Mesothelial cell of epicardium (in vitro differentiated cells): ENCODE measurements at regions not wholly inside any gene's neighbourhood (a gene's known extent, or its start where the extent isn't known, plus 50 kb on each side); places are given as distances from the start of the nearest gene placed in this dataset.
"Not testable (repeated sequence)": the region's sequence is repeated elsewhere in the genome, so short reads cannot be mapped to it uniquely, and the experiment has no call there.

Source experiments
- DNase-seq, 2 experiments: peaks; one replicate each; pipeline ENCODE4 v3.0.0; 2021; ENCODE audit warnings: low spot score in 2 of 2; ENCODE audit not compliant: unreplicated experiment in 2 of 2
- H3K27ac Mint-ChIP-seq: 2 replicates; pipeline ENCODE4 v1.8.0; 2021; ENCODE audit warnings: mixed read lengths
- H3K27me3 Mint-ChIP-seq: 2 replicates; pipeline ENCODE4 v1.8.0; 2021; ENCODE audit warnings: low read depth, mixed read lengths
- H3K36me3 Mint-ChIP-seq: 2 replicates; pipeline ENCODE4 v1.8.0; 2021; ENCODE audit warnings: mixed read lengths
- H3K4me1 Mint-ChIP-seq: 2 replicates; pipeline ENCODE4 v1.8.0; 2021; ENCODE audit warnings: mixed read lengths
- H3K4me3 Mint-ChIP-seq: 2 replicates; pipeline ENCODE4 v1.8.0; 2021; ENCODE audit warnings: mild to moderate bottlenecking, moderate library complexity, mixed read lengths
- H3K9me3 Mint-ChIP-seq: 2 replicates; pipeline ENCODE4 v1.8.0; 2021; ENCODE audit warnings: mixed read lengths
- CTCF ChIP-seq: fragments of 200-600 bp; sonication (generic); IDR thresholded peaks from one replicate; pipeline ENCODE4 v1.5.0; 2021; ENCODE audit warnings: antibody characterized with exemption; ENCODE audit not compliant: unreplicated experiment

DNA sequence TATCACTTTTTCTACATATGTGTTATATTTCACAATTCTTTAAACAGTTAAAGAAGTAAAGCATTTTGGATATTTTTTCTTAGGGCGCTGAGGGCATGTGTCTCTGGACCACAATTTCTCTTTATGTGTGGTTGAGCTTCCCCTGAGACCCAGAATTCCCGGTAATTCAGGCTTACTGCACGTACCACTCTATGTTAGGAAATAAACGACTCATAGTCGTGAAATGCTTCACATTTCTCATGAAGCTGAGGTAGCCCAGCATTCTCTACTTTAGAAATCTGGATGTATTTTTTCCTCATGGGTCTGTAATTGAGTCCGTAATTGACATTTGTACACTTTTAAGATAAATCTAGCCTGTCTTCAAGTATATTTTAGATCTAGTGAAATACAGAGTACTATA is 170.6 kb downstream of the FZD1 start:
- no peak for TF ChIP-seq CTCF
- H3K27ac Mint-ChIP-seq = no peak overlapping the region
- peaks cover 4% of the 10 kb centered on the region for H3K36me3 Mint-ChIP-seq
- DNase-seq = no peak
- no peaks in the 10 kb centered on the region for H3K27me3 Mint-ChIP-seq
- peaks cover 8% of the 10 kb centered on the region for H3K4me1 Mint-ChIP-seq
- no peak overlapping the region for H3K4me3 Mint-ChIP-seq
- H3K9me3 Mint-ChIP-seq = peaks cover 15% of the 10 kb centered on the region

DNA sequence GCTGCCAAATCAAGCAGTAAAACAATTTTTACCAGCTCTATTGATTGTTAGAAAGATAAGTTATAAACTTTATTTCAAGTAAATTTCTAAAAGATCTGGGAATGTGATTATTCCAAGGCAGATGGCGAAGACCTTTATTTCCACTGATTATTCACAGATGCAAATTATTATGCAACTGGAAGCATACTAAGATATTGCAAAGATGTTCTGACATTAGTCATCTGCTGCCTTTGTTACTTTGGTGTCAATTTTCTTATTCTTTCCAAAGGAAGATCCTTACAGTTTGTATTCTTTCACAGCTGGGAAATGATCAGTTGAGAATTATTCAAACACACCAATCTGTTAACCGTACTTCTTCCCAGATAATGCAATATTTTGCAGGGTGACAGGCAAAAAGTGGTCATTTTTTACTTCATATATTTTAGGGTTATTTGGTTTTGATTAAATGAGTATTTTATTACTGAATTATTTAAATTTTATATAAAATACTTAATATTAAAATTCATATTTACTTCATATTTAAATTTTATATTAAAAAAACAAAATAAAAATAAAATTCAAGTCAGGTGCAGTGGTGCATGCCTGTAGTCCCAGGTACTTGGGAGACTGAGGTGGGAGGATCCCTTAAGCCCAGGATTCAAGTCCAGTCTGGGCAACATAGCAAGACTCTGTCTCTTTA is 171.3 kb downstream of the FZD1 start:
- peaks cover 7% of the 10 kb centered on the region for H3K36me3 Mint-ChIP-seq
- H3K9me3 Mint-ChIP-seq = peaks cover 20% of the 10 kb centered on the region
- H3K27me3 Mint-ChIP-seq = no peaks in the 10 kb centered on the region
- peaks cover 8% of the 10 kb centered on the region for H3K4me1 Mint-ChIP-seq
- TF ChIP-seq CTCF = no peak
- H3K27ac Mint-ChIP-seq = no peak overlapping the region
- DNase-seq = no peak
- H3K4me3 Mint-ChIP-seq = no peak overlapping the region

- Mint-ChIP-seq H3K27ac (no peak overlapping the region), H3K4me3 (no peak overlapping the region), H3K9me3 (peaks cover 17% of the 10 kb centered on the region), H3K36me3 (peaks cover 8% of the 10 kb centered on the region), H3K4me1 (peaks cover 8% of the 10 kb centered on the region), H3K27me3 (no peaks in the 10 kb centered on the region)
- DNase-seq = no peak
- TF ChIP-seq CTCF = no peak
Observed at GRCh38 chr7:91436655-91437054, 172.4 kb downstream of the FZD1 start.

DNA sequence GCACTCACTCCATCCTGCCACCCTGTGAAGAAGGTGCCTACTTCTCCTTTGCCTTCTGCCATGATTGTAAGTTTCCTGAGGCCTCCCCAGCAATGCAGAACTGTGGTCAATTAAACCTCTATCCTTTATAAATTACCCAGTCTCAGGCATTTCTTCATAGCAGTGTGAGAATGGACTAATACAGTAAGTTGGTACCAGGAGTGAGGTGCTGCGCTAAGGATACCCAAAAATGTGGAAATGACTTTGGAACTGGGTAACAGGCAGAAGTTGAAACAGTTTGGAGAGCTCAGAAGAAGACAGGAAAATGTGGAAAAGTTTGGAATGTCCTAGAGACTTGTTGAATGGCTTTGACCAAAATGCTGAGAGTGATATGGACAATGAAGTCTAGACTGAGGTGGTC is 176.0 kb downstream of the FZD1 start:
- peaks cover 25% of the 10 kb centered on the region for H3K9me3 Mint-ChIP-seq
- H3K4me3 Mint-ChIP-seq, H3K36me3 Mint-ChIP-seq, DNase-seq, H3K27ac Mint-ChIP-seq, H3K27me3 Mint-ChIP-seq, H3K4me1 Mint-ChIP-seq: not testable (repeated sequence)

- Mint-ChIP-seq H3K36me3 (peaks cover 8% of the 10 kb centered on the region), H3K27me3 (no peaks in the 10 kb centered on the region), H3K4me3 (no peak overlapping the region), H3K4me1 (no peaks in the 10 kb centered on the region), H3K9me3 (peaks cover 44% of the 10 kb centered on the region), H3K27ac (no peak overlapping the region)
- no peak for DNase-seq
- no peak for TF ChIP-seq CTCF
Observed at GRCh38 chr7:91443862-91444261, 179.6 kb downstream of the FZD1 start.

DNA sequence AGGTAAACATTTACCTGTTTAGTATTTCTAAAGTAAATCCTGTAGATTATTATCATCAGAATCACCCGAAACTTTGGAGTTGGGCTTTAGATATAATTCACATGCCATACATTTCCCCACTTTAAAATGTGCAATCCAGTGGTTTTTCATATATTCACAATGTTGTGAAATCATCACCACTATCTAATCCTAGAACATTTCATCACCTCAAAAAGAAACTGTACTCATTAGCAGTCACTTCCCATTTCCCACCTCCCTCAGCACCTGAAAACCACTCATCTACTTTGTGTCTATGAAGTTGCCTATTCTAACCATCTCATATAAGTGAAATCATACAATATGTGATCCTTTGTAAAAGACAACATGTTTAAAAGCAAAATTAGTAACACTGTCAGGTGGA is 182.6 kb downstream of the FZD1 start:
- no peaks in the 10 kb centered on the region for H3K4me1 Mint-ChIP-seq
- H3K27ac Mint-ChIP-seq = no peak overlapping the region

More for the DNA sequence above, 182.6 kb downstream of the FZD1 start:
- Mint-ChIP-seq H3K9me3 (peaks cover 48% of the 10 kb centered on the region), H3K27me3 (no peaks in the 10 kb centered on the region), H3K36me3 (no peaks in the 10 kb centered on the region), H3K4me3 (no peak overlapping the region)
- no peak for DNase-seq
- TF ChIP-seq CTCF = no peak
